Epithelial cell of esophagus (primary cell): ENCODE measurements at regions not wholly inside any gene's neighbourhood (a gene's known extent, or its start where the extent isn't known, plus 50 kb on each side); places are given as distances from the start of the nearest gene placed in this dataset.
A peak's percentile ranks its signal among the peaks of the same experiment; 100 is the strongest.

Experiments
- DNase-seq: peaks from one replicate; pipeline ENCODE4 v3.0.0; 2010; ENCODE audit warnings: low read depth
- H3K4me3 ChIP-seq: 2 replicates; pipeline ENCODE4 v1.5.1; 2011; ENCODE audit warnings: mild to moderate bottlenecking, low read length, control low read depth
- TF ChIP-seq, protein P1 (sequence below): IDR thresholded peaks from 2 replicates; pipeline ENCODE4 v1.5.1; 2011; ENCODE audit warnings: low read depth, mild to moderate bottlenecking, low read length, control low read depth, inconsistent platforms; ENCODE audit not compliant: insufficient read depth; ENCODE audit errors: missing control alignments

DNA sequence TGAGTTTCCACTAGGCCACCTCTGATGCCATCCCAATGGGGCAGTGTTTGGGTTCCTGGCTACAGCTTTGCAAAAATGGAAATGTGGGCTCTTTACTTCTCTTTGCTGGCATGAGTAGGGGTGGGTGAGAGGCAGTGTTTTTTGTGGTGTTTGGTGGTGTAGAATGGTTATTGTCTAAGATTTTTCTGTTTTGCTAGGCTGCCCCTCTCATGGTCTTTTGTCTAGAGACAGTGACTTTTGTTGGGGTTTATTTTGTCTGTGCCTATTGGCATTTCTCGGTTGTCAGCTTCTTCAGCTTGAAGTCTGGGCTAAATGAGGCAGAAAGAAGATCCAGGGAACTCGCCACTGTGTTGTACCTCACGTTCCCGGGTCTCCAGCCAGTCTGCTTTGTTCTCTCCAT is 112.1 kb downstream of the CENPF start:
- DNase-seq, result no peak
- H3K4me3 ChIP-seq, result no peak overlapping the region
- TF ChIP-seq, protein P1, sequence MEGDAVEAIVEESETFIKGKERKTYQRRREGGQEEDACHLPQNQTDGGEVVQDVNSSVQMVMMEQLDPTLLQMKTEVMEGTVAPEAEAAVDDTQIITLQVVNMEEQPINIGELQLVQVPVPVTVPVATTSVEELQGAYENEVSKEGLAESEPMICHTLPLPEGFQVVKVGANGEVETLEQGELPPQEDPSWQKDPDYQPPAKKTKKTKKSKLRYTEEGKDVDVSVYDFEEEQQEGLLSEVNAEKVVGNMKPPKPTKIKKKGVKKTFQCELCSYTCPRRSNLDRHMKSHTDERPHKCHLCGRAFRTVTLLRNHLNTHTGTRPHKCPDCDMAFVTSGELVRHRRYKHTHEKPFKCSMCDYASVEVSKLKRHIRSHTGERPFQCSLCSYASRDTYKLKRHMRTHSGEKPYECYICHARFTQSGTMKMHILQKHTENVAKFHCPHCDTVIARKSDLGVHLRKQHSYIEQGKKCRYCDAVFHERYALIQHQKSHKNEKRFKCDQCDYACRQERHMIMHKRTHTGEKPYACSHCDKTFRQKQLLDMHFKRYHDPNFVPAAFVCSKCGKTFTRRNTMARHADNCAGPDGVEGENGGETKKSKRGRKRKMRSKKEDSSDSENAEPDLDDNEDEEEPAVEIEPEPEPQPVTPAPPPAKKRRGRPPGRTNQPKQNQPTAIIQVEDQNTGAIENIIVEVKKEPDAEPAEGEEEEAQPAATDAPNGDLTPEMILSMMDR, result no peak

DNA sequence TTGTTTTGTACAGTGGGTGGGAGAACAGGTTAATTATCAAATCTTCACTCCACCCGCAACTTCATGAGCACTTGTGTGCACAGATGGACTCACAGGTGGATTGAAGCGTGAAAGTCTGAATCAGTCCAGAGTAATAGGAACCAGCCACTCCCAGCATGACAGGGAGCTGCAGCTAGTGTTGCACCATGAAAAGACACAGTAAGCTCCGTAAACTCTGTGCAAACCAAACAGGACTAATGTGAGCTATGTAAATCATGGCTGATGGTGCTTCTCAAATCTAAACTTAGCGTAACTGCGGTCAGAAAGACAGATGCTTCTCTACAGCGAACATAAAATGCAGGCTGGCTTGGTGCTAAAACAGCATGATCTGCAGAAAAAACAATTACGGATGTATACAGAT is 114.4 kb downstream of the CENPF start:
- H3K4me3 ChIP-seq, result no peak overlapping the region
- TF ChIP-seq, protein P1, result no peak
- peak; percentile 53 for DNase-seq

DNA sequence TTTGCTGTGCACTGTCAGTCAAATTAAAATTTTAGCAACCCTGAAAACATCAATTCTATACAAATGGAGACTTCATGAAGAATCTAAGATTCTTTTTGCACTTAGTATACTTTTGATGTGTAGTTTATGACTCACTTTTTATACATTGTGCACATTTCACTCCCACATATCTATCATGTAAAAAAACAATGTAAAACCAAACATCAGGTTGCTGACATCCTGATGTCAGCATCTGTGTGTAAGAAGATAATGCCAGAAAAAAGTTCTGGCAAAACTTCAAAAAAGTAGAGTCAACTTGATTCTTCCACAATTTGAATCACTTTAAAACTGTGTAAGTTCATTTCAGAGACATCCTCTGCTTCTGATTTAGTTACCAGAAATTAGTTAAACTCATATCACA is 115.7 kb downstream of the CENPF start:
- DNase-seq, result peak; percentile 30

DNA sequence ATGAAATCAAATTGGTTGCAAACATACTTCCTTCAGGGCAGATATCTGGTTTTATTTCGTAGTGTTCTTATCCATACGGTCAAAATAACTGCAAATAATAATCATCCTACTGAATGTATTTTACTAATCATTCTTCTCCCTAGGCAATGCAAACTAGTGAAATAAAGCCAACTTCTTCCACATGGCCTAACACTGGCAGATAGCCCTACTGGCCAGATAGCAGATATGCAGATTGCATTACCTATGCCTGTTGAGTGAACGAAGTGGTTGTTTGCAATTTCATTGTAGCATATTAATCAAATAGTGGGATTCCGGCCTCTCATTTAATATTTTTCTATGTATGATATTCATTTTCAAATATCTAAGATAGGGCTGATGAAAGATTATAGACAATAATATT is 116.2 kb downstream of the CENPF start:
- no peak for DNase-seq
- TF ChIP-seq, protein P1, result peak; percentile 20
- H3K4me3 ChIP-seq, result no peak overlapping the region

More for the DNA sequence above, 115.7 kb downstream of the CENPF start:
- TF ChIP-seq, protein P1, result no peak
- no peak overlapping the region for H3K4me3 ChIP-seq

DNA sequence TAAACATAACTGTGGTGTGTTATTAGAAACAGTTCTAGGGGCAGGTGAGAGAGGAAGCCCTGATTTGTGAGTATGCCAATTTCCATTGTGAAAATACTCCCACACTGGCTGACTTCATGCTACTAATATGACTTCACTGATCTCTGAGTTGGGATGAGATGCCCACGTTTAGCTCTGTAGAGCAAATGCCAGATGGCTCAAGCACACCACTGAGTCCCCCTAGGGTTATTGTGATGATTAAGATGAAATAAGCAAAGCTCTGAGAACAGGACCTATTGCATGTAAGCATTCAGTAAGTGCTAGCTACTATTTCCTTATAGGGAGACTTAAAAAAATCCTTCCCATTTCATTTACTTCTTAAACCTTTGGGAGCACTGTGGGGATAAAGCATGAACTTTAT is 117.6 kb downstream of the CENPF start:
- no peak for DNase-seq
- no peak overlapping the region for H3K4me3 ChIP-seq
- TF ChIP-seq, protein P1, result no peak

DNA sequence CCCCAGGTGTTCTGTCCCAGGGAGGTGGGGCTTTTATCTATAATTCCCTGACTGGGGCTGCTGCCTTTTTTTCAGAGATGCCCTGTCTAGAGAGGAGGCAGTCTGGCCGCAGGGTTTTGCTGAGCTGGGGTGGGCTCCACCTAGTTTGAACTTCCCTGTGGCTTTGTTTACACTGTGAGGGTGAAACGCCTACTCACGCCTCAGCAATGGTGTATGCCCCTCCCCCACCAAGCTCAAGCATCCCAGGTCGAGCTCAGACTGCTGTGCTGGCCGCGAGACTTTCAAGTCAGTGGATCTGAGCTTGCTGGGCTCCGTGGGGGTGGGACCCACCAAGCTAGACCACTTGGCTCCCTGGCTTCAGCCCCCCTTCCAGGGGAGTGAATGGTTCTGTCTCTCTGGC is 124.3 kb downstream of the CENPF start:
- TF ChIP-seq, protein P1, result no peak
- DNase-seq, result no peak
- no peak overlapping the region for H3K4me3 ChIP-seq

DNA sequence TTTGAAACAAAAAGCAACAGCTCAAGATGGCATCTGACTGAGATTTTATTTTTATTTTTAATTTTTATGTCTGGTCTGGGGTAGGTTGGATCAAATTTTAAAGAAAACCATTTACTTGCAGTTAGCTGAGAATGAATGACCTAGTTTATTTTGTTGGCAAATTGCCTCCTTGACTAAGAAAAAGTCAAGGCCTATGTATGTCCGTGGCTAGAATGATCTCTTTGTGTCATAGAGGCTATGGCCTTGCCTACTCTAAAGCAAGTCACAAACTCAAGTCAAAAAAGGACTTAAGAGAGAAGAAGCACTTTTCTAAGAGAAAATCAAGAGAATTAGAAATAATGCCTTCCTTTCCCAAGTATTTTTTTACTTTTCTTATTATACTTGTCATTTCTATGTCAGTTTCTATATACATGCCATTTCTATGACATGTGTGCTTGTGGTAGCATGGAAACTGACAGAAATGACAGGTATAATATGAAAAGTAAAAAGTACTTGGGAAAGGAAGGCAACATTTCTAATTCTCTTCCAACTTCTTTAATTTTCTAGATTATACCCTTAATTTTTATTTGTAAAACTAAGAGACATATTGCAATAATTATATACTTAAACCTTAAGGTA is 136.7 kb downstream of the CENPF start:
- TF ChIP-seq, protein P1, result no peak
- DNase-seq, result no peak

More for the DNA sequence above, 136.7 kb downstream of the CENPF start:
- no peak overlapping the region for H3K4me3 ChIP-seq
